Ovary (tissue), 7 donors: ENCODE measurements at regions not wholly inside any gene's neighbourhood (a gene's known extent, or its start where the extent isn't known, plus 50 kb on each side); places are given as distances from the start of the nearest gene placed in this dataset.

Source experiments
- DNase-seq, 5 donors: peaks; one replicate each; pipeline ENCODE4 v3.0.0-alpha.2; 2019 to 2020
- H3K27ac ChIP-seq, 2 donors: fragments of 200-600 bp; one replicate each; pipeline versions ENCODE4 v1.5.1 to v1.8.0; 2019 to 2022
- H3K27me3 ChIP-seq: fragments of 200-600 bp; one replicate; pipeline ENCODE4 v1.8.0; 2022
- H3K36me3 ChIP-seq: fragments of 200-600 bp; sonication (generic); one replicate; pipeline ENCODE4 v1.5.1; 2019
- H3K4me1 ChIP-seq: one replicate; pipeline ENCODE4 v1.8.1; 2013; ENCODE audit warnings: mild to moderate bottlenecking, moderate library complexity; ENCODE audit not compliant: insufficient read depth
- H3K4me3 ChIP-seq: fragments of 200-600 bp; sonication (generic); one replicate; pipeline ENCODE4 v1.5.1; 2017
- H3K9me3 ChIP-seq, 2 donors: fragments of 200-600 bp in 1 of 2; sonication (generic) in 1 of 2; one replicate each; pipeline versions ENCODE4 v1.5.1 to v1.8.1; 2013 to 2019; ENCODE audit warnings: mild to moderate bottlenecking in 1 of 2, moderate library complexity in 1 of 2
- EP300 ChIP-seq: sonication (generic); formaldehyde crosslinking; IDR thresholded peaks from one replicate; pipeline ENCODE4 v1.6.1; 2017; ENCODE audit warnings: antibody characterized with exemption
- POLR2A ChIP-seq: fragments of 450-650 bp; IDR thresholded peaks from one replicate; pipeline ENCODE4 v1.6.1; 2017; ENCODE audit warnings: antibody characterized with exemption, mild to moderate bottlenecking, moderate library complexity
- WGBS, 3 donors: extraction: QIAGEN DNeasy Blood & Tissue Kit in 1 of 3; methylation state at CpG; one replicate each; pipeline versions ENCODE4 v1.1.5 to v1.1.7; 2013 to 2017; 5-methylcytosine and 5-hydroxymethylcytosine counted together
- intact Hi-C, 4 donors: fragments of 100-400 bp; cut with DNase I; formaldehyde crosslinking; loops; one replicate each; pipeline versions ENCODE4 v1.11.0 to v1.15.1; 2022 to 2023
- TF ChIP-seq, protein P1 (sequence below), 3 donors: fragments of 450-650 bp in 2 of 3; fragments of 200-600 bp in 1 of 3; IDR thresholded peaks; one replicate each; pipeline versions ENCODE4 v1.5.1 to v1.8.0; 2016 to 2022; ENCODE audit warnings: antibody characterized with exemption in 3 of 3, mild to moderate bottlenecking in 1 of 3
- donor health status: DM: no; HTN: no; CAD: no; lungs with moderate emphysema.
- donor health status: DM: no; HTN: no; CAD: no.
- donor health status: Bipolar disorder and iron deficiency.
- donor health status: DM: no; HTN: no; CAD: no.
- donor health status: DM: yes; HTN: yes; CAD: no.

DNA sequence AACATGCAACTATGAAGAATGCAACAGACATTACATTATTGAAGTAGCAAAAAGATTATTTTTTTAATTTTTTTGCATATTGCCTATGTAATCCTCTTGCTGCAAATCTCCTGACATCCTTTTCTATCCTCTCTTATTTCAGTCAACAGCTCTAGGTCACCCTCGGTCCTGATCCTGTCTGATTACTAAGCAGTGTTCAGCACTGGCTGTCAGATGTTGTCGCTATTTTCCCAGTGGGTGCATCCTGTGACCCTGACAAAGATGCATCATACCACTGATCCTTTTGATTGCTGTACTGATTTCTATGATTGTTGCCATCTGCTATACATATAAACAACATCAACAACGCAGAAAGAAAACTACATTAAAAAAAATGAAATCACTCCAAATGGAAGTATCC lies 443.7 kb upstream of the PRR20A start:
- no peaks in the 10 kb centered on the region for H3K27me3 ChIP-seq
- H3K9me3 ChIP-seq = no peaks in the 10 kb centered on the region
- 76 to 79% (median 79%) methylated on average over 3 of the region's 3 CpGs for WGBS, 3 donors
- H3K4me3 ChIP-seq = no peak overlapping the region
- no peak overlapping the region for H3K27ac ChIP-seq
- intact Hi-C loops = no loop called here
- DNase-seq = no peak
- TF ChIP-seq, protein P1, sequence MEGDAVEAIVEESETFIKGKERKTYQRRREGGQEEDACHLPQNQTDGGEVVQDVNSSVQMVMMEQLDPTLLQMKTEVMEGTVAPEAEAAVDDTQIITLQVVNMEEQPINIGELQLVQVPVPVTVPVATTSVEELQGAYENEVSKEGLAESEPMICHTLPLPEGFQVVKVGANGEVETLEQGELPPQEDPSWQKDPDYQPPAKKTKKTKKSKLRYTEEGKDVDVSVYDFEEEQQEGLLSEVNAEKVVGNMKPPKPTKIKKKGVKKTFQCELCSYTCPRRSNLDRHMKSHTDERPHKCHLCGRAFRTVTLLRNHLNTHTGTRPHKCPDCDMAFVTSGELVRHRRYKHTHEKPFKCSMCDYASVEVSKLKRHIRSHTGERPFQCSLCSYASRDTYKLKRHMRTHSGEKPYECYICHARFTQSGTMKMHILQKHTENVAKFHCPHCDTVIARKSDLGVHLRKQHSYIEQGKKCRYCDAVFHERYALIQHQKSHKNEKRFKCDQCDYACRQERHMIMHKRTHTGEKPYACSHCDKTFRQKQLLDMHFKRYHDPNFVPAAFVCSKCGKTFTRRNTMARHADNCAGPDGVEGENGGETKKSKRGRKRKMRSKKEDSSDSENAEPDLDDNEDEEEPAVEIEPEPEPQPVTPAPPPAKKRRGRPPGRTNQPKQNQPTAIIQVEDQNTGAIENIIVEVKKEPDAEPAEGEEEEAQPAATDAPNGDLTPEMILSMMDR (IDR thresholded peaks at IDR 0.05) = no peak
- TF ChIP-seq EP300 (no peak), POLR2A (no peak)
- no peaks in the 10 kb centered on the region for H3K36me3 ChIP-seq
- H3K4me1 ChIP-seq = no peaks in the 10 kb centered on the region

DNA sequence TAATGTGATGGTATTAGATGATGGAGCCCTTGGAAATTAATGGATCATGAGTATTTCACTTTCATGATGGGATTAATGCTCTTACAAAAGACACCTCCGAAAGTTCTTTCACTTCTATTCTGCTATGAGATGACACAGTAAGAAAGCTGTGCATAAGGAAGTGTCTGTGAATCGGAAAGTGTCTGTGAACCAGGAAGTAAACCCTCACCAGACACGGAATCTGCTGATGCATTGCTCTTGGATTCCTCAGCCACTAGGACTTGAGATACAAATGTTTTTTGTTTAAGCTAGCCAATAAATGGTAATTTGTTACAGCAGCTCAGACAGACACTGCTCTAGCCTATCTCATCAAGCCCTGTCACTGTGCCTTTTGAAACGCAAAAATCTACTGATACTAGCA lies 440.4 kb upstream of the PRR20A start:
- Histone ChIP-seq H3K36me3 (no peaks in the 10 kb centered on the region), H3K27ac (no peak overlapping the region), H3K4me3 (no peak overlapping the region), H3K9me3 (no peaks in the 10 kb centered on the region), H3K4me1 (no peaks in the 10 kb centered on the region), H3K27me3 (no peaks in the 10 kb centered on the region)
- DNase-seq = no peak
- TF ChIP-seq, protein P1 (IDR thresholded peaks at IDR 0.05) = no peak
- TF ChIP-seq EP300 (no peak), POLR2A (no peak)
- intact Hi-C loops = no loop called here
- WGBS, 3 donors = 83 to 92% (median 88%) methylated on average over 4 of the region's 4 CpGs

DNA sequence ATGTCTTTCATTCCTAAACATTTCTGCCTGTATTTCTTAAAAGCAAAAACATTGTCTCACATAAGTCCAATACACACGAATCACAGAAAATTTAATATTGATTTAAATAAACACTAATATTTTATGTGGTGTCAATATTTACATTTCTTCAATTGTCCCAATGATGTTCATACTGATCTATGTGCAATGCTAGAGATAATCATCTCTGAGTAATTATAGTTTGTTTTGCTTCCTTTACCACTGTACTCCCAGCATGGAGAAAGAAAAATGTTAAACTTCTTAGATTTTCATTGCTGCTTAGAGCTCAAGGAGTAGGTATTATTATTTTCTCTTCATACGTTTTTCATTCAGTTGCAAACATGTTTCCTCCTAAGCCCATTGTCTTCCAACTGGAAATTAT lies 434.2 kb upstream of the PRR20A start:
- Histone ChIP-seq H3K27me3 (no peaks in the 10 kb centered on the region), H3K36me3 (no peaks in the 10 kb centered on the region), H3K4me1 (no peaks in the 10 kb centered on the region), H3K4me3 (no peak overlapping the region), H3K9me3 (no peaks in the 10 kb centered on the region), H3K27ac (no peak overlapping the region)
- no peak for DNase-seq
- WGBS, 3 donors = 12 to 36% (median 13%) methylated on average over 2 of the region's 2 CpGs
- intact Hi-C loops = no loop called here
- no peak for TF ChIP-seq EP300
- TF ChIP-seq, protein P1 (IDR thresholded peaks at IDR 0.05) = no peak
- no peak for TF ChIP-seq POLR2A

DNA sequence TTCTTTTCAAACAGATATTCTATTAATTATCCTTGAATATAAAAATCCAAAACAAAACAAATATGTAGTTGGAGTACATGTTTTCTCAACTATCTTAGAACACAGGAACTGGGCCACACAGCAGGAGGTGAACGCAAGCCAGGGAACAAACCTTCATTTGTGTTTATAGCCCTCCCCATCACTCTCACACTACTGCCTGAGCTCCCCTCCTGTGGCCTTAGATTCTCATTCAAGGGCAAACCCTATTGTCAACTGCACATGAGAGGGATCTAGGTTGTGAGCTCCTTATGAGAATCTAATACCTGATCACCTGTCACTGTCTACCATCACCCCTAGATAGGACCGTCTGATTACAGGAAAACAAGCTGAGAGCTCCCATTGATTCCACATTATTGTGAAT lies 427.1 kb upstream of the PRR20A start:
- Histone ChIP-seq H3K27me3 (no peaks in the 10 kb centered on the region), H3K4me1 (no peaks in the 10 kb centered on the region), H3K9me3 (no peaks in the 10 kb centered on the region), H3K36me3 (no peaks in the 10 kb centered on the region), H3K4me3 (no peak overlapping the region), H3K27ac (no peak overlapping the region)
- 60 to 82% (median 69%) methylated on average over 2 of the region's 2 CpGs for WGBS, 3 donors
- intact Hi-C loops = no loop called here
- DNase-seq = no peak
- TF ChIP-seq, protein P1 (IDR thresholded peaks at IDR 0.05) = no peak
- TF ChIP-seq POLR2A = no peak
- TF ChIP-seq EP300 = no peak

DNA sequence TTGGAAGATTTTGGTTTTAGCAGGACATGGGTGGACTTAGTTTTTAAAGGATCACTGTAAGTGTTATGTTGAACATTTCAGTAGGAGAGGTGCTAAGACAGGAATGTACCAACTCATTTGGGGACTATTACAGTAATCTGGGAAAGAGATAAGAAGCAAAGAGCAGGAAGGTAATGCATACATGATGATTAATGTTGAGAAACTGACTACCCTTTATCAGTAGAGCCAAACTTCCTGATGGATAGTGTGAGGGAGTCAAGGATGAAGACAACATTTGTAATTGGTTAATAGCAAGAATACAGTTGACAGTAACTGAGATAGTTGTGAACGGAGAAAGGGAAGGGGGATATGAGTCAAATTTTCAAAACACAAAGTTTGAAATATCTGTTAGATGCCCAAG lies 421.9 kb upstream of the PRR20A start:
- H3K27ac ChIP-seq = no peak overlapping the region
- no peaks in the 10 kb centered on the region for H3K9me3 ChIP-seq
- WGBS, 3 donors = 35 to 52% (median 37%) methylated on average over 1 of the region's 1 CpG
- intact Hi-C loops = no loop called here
- DNase-seq = no peak
- no peaks in the 10 kb centered on the region for H3K4me1 ChIP-seq
- TF ChIP-seq, protein P1 (IDR thresholded peaks at IDR 0.05) = no peak
- TF ChIP-seq POLR2A = no peak
- no peak for TF ChIP-seq EP300
- H3K36me3 ChIP-seq = no peaks in the 10 kb centered on the region
- no peaks in the 10 kb centered on the region for H3K27me3 ChIP-seq
- no peak overlapping the region for H3K4me3 ChIP-seq
